Epidermal melanocyte (primary cell): ENCODE measurements at regions not wholly inside any gene's neighbourhood (a gene's known extent, or its start where the extent isn't known, plus 50 kb on each side); places are given as distances from the start of the nearest gene placed in this dataset.

Experiments used
- DNase-seq: peaks from one replicate; pipeline ENCODE4 v3.0.0; 2011; ENCODE audit warnings: low spot score; ENCODE audit not compliant: insufficient read length

DNA sequence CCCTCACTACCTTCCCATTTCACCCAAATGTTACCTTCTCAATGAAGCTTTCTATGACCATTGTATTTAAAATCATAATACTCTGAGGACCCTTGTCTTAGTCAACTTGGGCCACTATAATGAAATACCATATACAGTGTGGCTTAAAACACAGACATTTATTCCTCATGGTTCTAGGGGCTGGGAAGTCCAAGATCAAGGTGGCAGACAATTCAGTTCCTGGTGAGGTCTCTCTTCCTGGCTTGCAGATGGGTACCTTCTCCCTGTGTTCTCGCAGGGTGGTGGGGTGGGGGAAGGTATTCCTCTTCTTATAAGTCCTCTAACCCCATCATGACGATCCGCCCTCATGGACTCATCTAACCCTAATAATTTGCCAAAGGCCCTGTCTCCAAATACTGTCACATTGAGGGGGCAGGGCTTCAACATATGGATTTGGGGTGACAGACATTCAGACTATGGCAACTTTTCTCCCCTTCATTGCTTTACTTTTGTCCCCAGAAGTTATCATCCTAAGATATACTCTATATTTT, 163.7 kb upstream of the PWP1 start:
- no peak for DNase-seq

GRCh38 chr12:107522692-107523477, 162.7 kb upstream of the PWP1 start:
- no peak for DNase-seq

DNA sequence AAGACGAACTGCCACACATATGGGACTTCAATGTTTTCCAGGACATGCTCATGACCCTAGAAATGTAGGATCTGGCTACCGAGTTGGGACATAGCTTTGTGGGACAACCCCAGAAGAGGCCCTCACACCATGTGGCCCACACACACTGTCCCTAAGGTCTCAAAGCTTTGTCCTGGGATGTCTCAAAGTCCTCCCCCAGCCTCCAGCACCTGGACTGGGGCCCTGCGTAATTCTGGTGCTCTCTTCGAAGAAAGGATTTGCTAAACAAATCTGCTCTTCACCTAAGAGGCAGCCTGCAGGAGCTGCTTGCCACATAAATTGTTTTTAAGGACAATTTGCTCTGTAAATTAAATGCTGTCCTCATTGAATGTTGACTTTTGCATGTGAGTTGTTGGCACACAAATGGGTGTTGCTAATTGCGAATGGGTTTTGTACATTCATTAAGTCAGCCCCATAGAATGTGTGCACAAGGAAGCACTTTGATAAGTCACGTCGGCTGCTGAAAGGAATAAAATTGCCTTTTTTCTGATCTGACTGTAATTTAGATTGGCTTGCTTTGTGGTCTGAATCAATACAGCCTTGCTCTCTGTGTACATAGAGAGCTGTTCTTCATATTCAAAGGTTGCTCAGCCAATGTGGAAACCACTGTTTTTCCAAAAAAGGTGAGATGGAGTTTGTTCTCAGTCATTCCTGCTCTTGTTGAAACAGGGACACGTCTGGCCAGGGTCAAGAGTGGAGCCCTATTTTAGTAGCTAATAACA, 161.6 kb upstream of the PWP1 start:
- no peak for DNase-seq

DNA sequence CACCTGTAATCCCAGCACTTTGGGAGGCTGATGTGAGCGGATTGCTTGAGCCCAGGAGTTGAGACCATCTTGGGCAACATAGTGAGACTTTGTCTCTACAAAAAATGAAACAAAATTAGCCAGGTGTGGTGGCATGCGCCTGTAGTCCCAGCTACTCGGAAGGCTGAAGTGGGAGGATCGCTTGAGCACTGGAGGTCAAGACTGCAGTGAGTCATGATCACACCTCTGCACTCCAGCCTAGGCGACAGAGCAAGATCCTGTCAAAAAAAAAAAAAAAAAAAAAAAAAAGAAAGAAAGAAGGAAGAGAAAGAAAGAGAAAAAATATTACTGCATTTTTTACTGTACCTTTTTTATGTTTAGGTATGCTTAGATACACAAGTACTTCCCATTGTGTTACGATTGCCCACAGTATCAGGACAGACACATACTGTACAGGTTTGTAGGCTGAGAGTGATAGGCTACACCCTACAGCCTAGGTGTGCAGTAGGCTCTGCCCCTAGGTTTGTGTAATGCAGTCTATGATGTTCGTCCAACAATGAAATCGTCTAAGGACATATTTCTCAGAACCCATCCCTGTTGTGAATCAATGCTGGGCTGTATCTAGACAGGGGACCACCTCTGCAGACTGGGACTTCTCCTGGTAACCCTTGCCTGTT, 160.4 kb upstream of the PWP1 start:
- no peak for DNase-seq

- DNase-seq, result no peak
Measured at GRCh38 chr12:107525719-107526554, 159.7 kb upstream of the PWP1 start.

GRCh38 chr12:107526555-107527180, 158.9 kb upstream of the PWP1 start:
- no peak for DNase-seq

- no peak for DNase-seq
Measured at GRCh38 chr12:107528731-107529365, 156.8 kb upstream of the PWP1 start.

GRCh38 chr12:107529991-107530390, 155.6 kb upstream of the PWP1 start:
- DNase-seq, result no peak

GRCh38 chr12:107530701-107531100, 154.9 kb upstream of the PWP1 start:
- no peak for DNase-seq

GRCh38 chr12:107533218-107533617, 152.4 kb upstream of the PWP1 start:
- DNase-seq, result no peak

DNA sequence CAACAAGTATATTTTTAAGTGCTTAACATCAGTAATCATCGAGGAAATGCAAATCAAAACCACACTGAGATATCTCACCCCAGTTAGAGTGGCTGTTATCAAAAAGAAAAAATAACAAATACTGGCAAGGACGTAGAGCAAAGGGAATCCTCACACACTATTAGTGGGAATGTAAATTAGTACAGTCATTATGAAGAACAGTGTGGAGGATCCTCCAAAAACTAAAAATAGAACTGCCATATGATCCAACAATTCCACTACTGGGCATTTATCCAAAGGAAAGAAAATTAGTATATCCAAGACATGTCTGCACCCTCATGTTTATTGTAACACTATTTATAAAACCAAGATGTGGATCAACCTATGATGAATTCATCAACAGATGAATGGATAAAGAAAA, 149.0 kb upstream of the PWP1 start:
- DNase-seq, result no peak

DNA sequence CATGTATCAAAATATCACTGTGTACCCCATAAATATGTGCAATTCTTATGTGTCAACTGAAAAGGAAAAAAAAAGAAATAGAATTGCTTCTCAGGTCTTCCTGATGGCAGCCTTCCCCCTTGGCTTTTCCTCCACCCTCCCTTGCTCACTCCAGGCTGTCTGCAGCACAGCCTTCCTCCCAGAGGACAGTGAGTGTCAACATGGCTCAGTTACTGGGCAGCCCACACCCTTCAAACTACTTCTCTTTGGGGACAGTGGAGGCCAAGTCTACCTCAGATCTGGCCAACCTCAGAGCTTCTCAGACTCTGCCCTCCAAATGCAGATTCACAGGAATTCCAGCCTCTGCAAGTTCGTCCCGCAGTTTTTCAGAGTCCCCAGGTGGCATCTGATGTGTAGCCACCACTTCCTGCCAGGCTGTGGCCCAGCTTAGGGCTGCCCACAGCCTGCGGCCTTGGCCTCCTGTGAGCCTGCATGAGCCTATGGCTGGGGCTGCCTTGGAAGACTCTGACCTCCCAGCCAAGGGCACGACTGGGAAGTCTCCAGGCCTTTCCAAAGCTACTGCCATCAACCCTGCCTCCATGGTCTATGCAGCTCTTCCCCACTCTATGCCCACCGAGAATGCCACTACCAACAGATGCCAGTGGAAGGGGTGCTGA, 148.0 kb upstream of the PWP1 start:
- DNase-seq, result no peak

DNA sequence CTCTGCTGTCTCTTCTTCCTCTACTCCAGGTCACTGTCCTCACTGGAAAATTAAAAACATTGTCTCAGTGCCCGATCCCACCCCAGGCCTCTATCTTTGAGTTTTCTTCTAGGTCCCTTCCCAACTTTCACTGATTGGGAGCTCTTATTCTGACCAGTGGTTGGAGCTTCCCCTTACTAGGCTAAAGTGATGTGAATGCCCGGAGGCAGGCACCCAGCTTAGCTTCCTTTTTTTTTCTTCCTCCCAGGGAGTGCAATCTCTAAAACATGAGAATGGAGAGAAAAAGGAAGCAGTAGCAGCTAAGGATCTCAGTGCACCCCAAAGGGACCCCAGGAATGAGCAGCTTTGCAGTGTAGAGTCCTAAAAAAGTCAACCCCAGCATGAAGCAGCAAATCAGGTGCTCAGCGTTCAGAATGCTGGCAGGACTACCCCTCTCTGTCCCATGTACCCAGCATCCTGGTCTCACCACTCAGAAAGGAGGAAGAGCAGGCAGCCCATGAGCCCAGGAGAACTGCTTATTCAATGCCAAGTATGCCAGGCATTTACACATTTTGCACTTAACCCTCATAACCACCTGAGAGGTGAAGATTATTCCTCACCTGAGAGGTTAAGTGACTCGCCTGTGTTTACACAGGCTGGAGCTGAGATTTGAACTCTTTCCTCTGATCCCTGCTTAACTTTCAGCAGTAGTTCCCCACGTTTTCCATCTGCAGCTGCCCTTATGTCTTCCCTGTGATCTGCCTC, 146.2 kb upstream of the PWP1 start:
- DNase-seq, result no peak

DNA sequence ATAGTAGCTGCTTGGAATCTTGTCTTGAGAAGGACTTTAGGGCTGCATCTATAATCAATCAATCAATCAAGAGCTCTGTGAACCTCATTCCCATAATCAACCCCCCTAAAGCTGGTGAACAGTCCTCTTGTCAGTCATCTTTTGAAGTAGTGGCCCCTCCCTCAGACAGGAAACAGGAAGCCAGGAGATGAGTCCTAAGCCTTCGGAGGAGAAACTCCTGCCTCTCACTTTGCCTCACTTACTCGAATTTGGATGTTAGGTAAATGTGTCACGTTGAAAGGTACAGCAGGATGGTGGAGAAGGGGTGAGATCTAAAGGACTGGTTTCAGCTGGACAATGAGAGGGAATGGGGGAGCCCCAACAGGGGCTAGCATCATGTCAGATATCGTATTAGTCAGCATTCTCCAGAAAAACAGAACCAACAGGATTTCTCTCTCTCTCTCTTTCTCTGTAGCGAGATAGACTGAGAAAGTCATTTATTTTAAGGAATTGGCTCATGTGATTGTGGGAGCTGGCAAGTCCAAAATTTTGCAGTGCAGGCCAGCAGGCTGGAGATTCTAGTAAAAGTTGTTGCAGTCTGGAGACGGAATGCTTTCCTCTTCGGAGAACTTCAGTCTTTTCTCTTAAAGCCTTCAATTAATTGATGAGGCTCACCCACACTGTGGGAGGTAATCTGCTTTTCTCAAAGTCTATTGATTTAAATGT, 144.4 kb upstream of the PWP1 start:
- DNase-seq, result no peak

DNA sequence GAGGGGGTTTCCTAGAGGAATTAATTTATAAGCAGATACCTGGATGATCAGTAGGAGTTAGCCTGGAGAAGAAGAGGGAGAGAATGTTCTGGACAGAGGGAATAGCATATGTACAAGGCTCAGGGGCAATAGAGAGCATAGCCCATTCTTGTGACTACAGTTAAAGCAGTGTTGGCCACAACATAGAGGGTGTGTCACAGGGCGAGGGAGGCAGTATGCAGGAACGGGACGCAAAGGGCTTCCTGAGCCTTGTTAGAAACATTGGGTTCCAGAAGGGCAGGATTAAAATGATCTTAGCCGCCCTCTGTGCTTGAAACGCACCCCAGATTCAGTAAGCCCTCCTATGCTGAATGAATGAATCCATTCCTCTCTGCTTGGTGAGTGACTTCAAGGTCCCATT, 142.2 kb upstream of the PWP1 start:
- no peak for DNase-seq

- DNase-seq, result no peak
Measured at GRCh38 chr12:107543841-107544240, 141.8 kb upstream of the PWP1 start.

DNA sequence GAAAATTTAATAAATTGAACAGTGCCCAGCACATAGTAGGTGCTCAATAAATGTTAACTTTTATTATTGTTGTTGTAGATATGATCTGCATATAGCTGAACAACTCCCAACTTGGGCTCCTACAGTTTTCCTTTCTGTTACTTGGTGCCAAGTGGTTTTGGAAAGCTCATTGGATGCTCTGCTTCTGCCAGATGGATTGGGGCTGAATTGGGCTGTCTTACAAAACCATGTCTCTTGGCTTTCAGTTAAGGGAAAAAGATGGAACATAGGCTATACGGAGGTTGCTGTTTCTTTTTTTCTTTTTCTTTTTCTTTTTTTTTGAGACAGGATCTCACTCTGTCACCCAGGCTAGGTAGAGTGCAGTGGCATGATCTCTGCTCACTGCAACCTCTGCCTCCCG, 140.7 kb upstream of the PWP1 start:
- DNase-seq, result no peak

DNA sequence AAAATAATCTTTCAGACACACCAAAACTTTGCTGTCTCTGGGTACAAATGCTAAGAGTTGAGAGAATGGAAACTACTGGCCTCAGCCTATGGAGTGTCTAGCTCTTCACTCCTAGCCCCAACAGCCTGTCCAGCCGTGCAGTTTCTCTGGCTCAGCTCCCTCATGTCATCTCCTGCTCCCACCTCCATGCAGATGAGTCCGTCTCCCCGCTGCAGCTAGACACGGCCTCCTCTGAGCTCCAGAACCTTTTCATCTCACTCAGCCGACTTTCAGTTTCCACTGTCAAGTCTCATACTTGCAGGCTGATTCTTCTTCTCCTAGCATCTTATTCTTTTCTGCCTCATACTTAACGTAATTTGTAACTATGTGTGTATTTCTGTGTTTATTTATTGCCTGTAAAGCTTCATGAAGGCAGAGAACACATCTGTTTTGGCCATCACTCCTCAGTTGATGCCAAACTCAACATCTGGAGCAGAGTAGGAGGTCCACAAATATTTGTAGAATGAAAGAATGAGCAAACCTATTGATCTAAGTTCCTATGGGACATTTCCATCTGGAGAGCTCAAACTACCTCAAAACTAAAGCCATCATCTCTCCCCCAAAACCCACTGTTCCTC, 139.8 kb upstream of the PWP1 start:
- DNase-seq, result no peak
